T-cell (primary cell): ENCODE measurements at regions not wholly inside any gene's neighbourhood (a gene's known extent, or its start where the extent isn't known, plus 50 kb on each side); places are given as distances from the start of the nearest gene placed in this dataset.

Source experiments
- ATAC-seq, 4 experiments: fragments of 200-7000 bp in 3 of 4; fragments of 150-1000 bp in 1 of 4; cut with Tn5 transposase; replicated peaks in 1 of 4; 1 replicate in 3 of 4; 2 replicates in 1 of 4; pipeline ENCODE4 v1.10.0; 2021; ENCODE audit warnings: moderate library complexity in 3 of 4, mild to moderate bottlenecking in 2 of 4, moderate number of reproducible peaks in 1 of 4
- CTCF ChIA-PET, 2 donors: fragments of 300-600 bp; sonication (Branson Sonifier 250); formaldehyde crosslinking; loops; one replicate each; lab custom pipeline; 2022; ENCODE audit warnings: antibody characterized with exemption in 2 of 2; lab: Charles Lee
- POLR2A ChIA-PET, 2 donors: fragments of 300-600 bp; sonication (Branson Sonifier 250); formaldehyde crosslinking; loops; one replicate each; lab custom pipeline; 2022; ENCODE audit warnings: antibody characterized with exemption in 2 of 2; lab: Charles Lee
- DNase-seq, 35 experiments: peaks; one replicate each; pipeline versions ENCODE4 v3.0.0 to v3.0.0-alpha.2; 2013 to 2023
- H3K27ac ChIP-seq: one replicate; pipeline ENCODE4 v1.5.1; 2013; ENCODE audit warnings: low read length
- H3K27me3 ChIP-seq, 2 experiments: replicated peaks in 1 of 2; 1 replicate in 1 of 2; 2 replicates in 1 of 2; pipeline versions ENCODE4 v1.6.1 to v1.7.0; 2013; ENCODE audit warnings: low read length in 1 of 2, mixed read lengths in 1 of 2; ENCODE audit not compliant: control insufficient read depth in 2 of 2, insufficient read depth in 2 of 2; ENCODE audit errors: extremely low read depth in 1 of 2
- H3K36me3 ChIP-seq, 2 donors: 1 replicate in 1 of 2; 2 replicates in 1 of 2; pipeline versions ENCODE4 v1.6.1 to v1.7.0; 2013; ENCODE audit warnings: low read length in 1 of 2; ENCODE audit not compliant: control insufficient read depth in 2 of 2, insufficient read depth in 1 of 2; ENCODE audit errors: extremely low read depth in 1 of 2
- H3K4me1 ChIP-seq, 2 experiments: 1 replicate in 1 of 2; 2 replicates in 1 of 2; pipeline versions ENCODE4 v1.6.1 to v1.7.0; 2013; ENCODE audit warnings: low read length in 2 of 2, mixed read lengths in 1 of 2; ENCODE audit not compliant: insufficient read depth in 2 of 2, control insufficient read depth in 1 of 2; ENCODE audit errors: extremely low read depth in 1 of 2
- H3K4me3 ChIP-seq, 2 donors: 1 replicate in 1 of 2; 2 replicates in 1 of 2; pipeline versions ENCODE4 v1.5.1 to v1.7.0; 2013; ENCODE audit warnings: mild to moderate bottlenecking in 2 of 2, low read length in 1 of 2, moderate library complexity in 1 of 2; ENCODE audit not compliant: control insufficient read depth in 1 of 2; ENCODE audit errors: extremely low read depth in 1 of 2
- H3K9me3 ChIP-seq: 2 replicates; pipeline ENCODE4 v1.7.0; 2013
- H3K27ac Mint-ChIP-seq, 2 donors: one replicate each; pipeline ENCODE4 v1.8.0; 2020 to 2021; ENCODE audit warnings: mild to moderate bottlenecking in 2 of 2, mixed read lengths in 2 of 2
- H3K27me3 Mint-ChIP-seq, 2 donors: one replicate each; pipeline ENCODE4 v1.8.0; 2021 to 2022; ENCODE audit warnings: mixed read lengths in 2 of 2
- H3K36me3 Mint-ChIP-seq: one replicate; pipeline ENCODE4 v1.8.0; 2021; ENCODE audit warnings: mixed read lengths
- H3K4me1 Mint-ChIP-seq, 3 donors: one replicate each; pipeline ENCODE4 v1.8.0; 2020 to 2022; ENCODE audit warnings: mixed read lengths in 3 of 3, mild to moderate bottlenecking in 1 of 3
- H3K4me3 Mint-ChIP-seq, 3 donors: one replicate each; pipeline ENCODE4 v1.8.0; 2020 to 2022; ENCODE audit warnings: mild to moderate bottlenecking in 3 of 3, mixed read lengths in 3 of 3, moderate library complexity in 3 of 3
- H3K9me3 Mint-ChIP-seq, 3 donors: one replicate each; pipeline ENCODE4 v1.8.0; 2020 to 2022; ENCODE audit warnings: mixed read lengths in 3 of 3
- WGBS: methylation state at CpG from one replicate; pipeline ENCODE4 v1.1.5; 2013; ENCODE audit warnings: missing lambda C conversion rate; ENCODE audit not compliant: insufficient coverage; 5-methylcytosine and 5-hydroxymethylcytosine counted together

DNA sequence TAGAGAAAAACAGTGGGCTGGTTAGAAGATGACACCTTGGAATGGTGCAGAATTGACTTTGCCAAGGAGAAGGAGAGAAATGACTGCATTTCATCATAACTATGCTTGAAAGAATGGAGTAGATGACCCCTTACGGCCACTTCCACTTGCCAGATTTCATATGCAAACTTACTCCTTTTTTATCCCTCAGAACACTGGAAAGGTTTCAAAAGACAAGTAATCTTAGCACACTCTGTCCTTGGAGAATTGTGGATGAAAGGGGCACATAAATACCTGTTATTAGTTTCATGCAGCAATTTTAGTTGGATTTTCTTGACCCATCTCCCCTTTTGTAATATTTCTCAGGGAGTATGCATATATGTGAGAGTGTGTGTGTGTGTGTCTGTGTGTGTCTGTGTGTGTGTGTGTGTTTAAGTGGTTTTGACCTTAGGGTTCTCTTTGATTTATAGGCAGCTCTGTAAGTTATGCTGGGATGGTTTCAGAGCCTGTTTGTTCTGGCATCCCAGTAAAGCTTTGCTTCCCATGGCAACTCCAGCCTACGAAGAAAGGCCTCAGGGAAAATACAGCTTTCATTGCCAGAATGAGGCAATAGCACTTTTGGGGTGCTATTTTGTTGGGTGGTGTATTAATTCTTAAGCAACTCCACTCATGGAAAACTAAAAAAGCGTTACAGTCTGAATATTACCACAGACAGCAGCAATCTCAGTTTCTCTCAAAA is 122.2 kb upstream of the TP63 start:
- Mint-ChIP-seq H3K27ac (no peak overlapping the region), H3K36me3 (no peaks in the 10 kb centered on the region), H3K9me3 (no peaks in the 10 kb centered on the region), H3K4me3 (no peak overlapping the region), H3K4me1 (peaks cover 0 to 5% (median 1%) of the 10 kb centered on the region in 3 donors), H3K27me3 (no peaks in the 10 kb centered on the region)
- Histone ChIP-seq H3K9me3 (no peaks in the 10 kb centered on the region), H3K27ac (no peak overlapping the region), H3K27me3 (peaks cover 0 to 2% of the 10 kb centered on the region in 2 experiments), H3K36me3 (no peaks in the 10 kb centered on the region), H3K4me3 (no peak overlapping the region), H3K4me1 (no peaks in the 10 kb centered on the region)
- ATAC-seq = no peak
- WGBS = no CpG with 5 or more reads among the region's 3 CpGs
- DNase-seq = no peak
- ChIA-PET POLR2A (interaction anchor here in 1 of 2 donors (0.6 kb wide), 1 partner anchor 203 kb away, joined by 3 read pairs; no protein-coding TSS in a partner anchor), CTCF (no interaction called here)

DNA sequence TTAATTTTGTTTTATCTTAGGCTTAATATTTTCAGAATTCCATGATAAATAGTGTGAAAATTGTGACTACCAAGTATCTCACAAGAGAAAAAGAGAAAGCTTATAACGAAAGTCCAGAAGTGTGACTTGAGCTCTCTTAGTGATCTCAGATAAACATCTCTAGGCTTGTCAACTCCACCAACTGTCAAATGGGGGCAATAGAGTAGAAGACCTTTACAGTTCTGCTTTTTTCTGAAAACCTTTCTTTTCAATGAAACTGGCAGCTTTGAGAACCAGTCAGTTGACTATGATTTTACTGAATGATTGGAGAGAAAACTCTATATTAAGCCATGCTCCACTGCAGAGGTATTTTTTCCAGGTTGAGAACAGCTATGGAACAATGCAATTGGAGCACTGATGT is 119.2 kb upstream of the TP63 start:
- H3K36me3 Mint-ChIP-seq = no peaks in the 10 kb centered on the region
- Histone ChIP-seq H3K36me3 (no peaks in the 10 kb centered on the region), H3K4me1 (no peaks in the 10 kb centered on the region), H3K27ac (no peak overlapping the region), H3K9me3 (no peaks in the 10 kb centered on the region), H3K4me3 (no peak overlapping the region), H3K27me3 (peaks cover 0 to 2% of the 10 kb centered on the region in 2 experiments)
- ChIA-PET POLR2A (interaction anchor here in 1 of 2 donors (0.5 kb wide), 1 partner anchor 16 kb away, joined by 4 read pairs; no protein-coding TSS in a partner anchor), CTCF (interaction anchor here in 1 of 2 donors (0.5 kb wide), 1 partner anchor 447 kb away, joined by 3 read pairs; no protein-coding TSS in a partner anchor)
- H3K4me1 Mint-ChIP-seq = peaks cover 0 to 5% (median 1%) of the 10 kb centered on the region in 3 donors
- peaks cover 2 to 5% (median 4%) of the 10 kb centered on the region in 3 donors for H3K9me3 Mint-ChIP-seq
- no peaks in the 10 kb centered on the region for H3K27me3 Mint-ChIP-seq
- H3K4me3 Mint-ChIP-seq = no peak overlapping the region
- no peak overlapping the region for H3K27ac Mint-ChIP-seq
- DNase-seq (no peak), ATAC-seq (no peak)
- WGBS = no CpG with 5 or more reads among the region's 1 CpG

DNA sequence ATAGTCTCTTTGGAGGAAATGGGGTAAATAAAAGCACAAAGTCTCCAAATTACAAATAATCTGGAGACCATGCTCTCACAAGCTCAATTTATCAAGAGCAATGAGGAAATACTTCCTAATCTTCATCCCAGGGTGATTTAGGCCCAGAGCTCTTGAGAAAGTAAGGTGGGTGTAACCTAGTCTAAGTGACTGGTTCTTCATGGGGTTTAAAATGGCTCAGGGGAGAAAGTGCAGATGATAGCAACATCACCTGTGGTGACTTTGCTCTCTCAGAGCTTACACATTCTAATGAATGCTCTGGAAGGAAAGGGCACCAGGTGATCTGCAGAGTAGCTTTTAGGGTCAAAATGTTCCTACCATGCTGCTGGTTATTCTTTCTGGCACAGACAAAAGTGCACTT is 118.4 kb upstream of the TP63 start:
- no peaks in the 10 kb centered on the region for H3K4me1 ChIP-seq
- no peak overlapping the region for H3K4me3 Mint-ChIP-seq
- H3K27me3 ChIP-seq = peaks cover 0 to 2% of the 10 kb centered on the region in 2 experiments
- ATAC-seq (no peak), DNase-seq (no peak)
- H3K36me3 Mint-ChIP-seq = no peaks in the 10 kb centered on the region
- no peaks in the 10 kb centered on the region for H3K27me3 Mint-ChIP-seq
- peaks cover 2 to 5% (median 4%) of the 10 kb centered on the region in 3 donors for H3K9me3 Mint-ChIP-seq
- ChIA-PET CTCF (no interaction called here), POLR2A (no interaction called here)
- no peaks in the 10 kb centered on the region for H3K9me3 ChIP-seq
- H3K27ac ChIP-seq = no peak overlapping the region
- H3K4me3 ChIP-seq = no peak overlapping the region
- peaks cover 0 to 5% (median 1%) of the 10 kb centered on the region in 3 donors for H3K4me1 Mint-ChIP-seq
- H3K27ac Mint-ChIP-seq = no peak overlapping the region
- no peaks in the 10 kb centered on the region for H3K36me3 ChIP-seq

DNA sequence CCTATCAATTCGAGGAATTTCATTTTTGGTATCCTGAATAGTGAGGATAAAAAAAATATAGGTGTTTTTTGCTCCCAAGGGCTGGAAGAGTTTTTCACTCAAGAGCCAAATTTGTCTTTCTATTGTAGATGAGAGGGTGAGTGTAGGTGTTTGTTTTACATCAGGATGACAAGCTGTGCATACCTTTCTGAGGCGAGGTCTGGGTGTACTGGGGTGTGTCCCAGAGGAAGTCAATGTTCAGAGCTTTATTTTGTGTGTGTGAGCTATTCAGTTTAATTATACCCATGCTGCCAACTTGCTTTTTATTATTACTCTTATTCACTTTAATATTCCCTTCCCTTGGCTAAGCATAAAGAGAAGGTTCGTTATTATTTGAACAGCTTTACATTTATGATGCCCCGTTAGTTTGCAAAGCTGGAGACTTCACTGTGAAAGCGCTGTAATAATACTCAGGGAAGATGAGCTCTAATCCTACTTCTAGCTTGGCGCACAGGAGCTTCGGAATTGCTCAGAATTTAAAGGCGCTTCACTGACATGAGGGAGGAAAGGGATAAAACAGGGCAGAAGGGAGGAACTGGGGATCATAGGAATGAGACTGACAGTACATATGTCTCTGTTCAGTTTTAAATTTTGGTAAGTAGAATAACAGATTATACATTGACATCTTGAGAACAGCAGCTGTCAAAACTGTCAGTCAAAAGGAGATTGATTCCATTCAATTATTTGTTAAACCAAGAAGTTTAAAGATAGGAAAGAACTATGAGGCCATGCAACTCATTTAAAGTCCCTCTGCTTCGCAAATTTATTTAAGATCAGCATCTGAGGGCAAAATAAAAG is 117.7 kb upstream of the TP63 start:
- H3K27ac Mint-ChIP-seq = no peak overlapping the region
- CTCF ChIA-PET = no interaction called here
- POLR2A ChIA-PET = no interaction called here
- Histone ChIP-seq H3K9me3 (no peaks in the 10 kb centered on the region), H3K4me3 (no peak overlapping the region), H3K4me1 (no peaks in the 10 kb centered on the region), H3K27me3 (peaks cover 0 to 2% of the 10 kb centered on the region in 2 experiments), H3K36me3 (no peaks in the 10 kb centered on the region), H3K27ac (no peak overlapping the region)
- DNase-seq (no peak), ATAC-seq (no peak)
- 94% methylated on average over 5 of the region's 9 CpGs for WGBS
- H3K36me3 Mint-ChIP-seq = no peaks in the 10 kb centered on the region
- H3K9me3 Mint-ChIP-seq = peaks cover 5 to 10% (median 6%) of the 10 kb centered on the region in 3 donors
- no peaks in the 10 kb centered on the region for H3K27me3 Mint-ChIP-seq
- H3K4me1 Mint-ChIP-seq = peaks cover 0 to 5% (median 1%) of the 10 kb centered on the region in 3 donors
- H3K4me3 Mint-ChIP-seq = no peak overlapping the region

DNA sequence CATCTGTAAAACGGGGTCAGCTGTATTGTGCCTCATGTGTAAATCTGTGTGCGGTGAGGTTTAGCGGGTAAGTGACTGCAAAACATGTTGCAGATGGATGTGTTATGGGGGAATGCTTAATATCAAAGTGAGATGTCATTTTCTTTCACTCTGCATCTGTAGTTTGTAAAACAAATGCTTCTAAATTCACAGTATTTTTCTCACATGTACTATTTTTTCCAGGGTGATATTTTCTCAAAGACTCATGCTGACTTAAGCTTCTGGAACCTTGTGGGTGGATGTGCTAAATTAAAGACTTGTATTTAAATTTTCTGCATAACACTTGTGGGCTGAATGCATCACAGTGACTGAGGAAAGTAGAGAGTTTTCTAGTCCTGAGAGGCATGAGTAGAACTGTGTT is 115.2 kb upstream of the TP63 start:
- no peaks in the 10 kb centered on the region for H3K36me3 ChIP-seq
- no peak for DNase-seq
- peaks cover 9% of the 10 kb centered on the region for H3K36me3 Mint-ChIP-seq
- no peaks in the 10 kb centered on the region for H3K27me3 Mint-ChIP-seq
- H3K27me3 ChIP-seq = no peaks in the 10 kb centered on the region
- no peak overlapping the region for H3K27ac ChIP-seq
- ATAC-seq = no peak
- WGBS = 80% methylated on average over 1 of the region's 3 CpGs
- H3K27ac Mint-ChIP-seq = no peak overlapping the region
- H3K9me3 Mint-ChIP-seq = peaks cover 14 to 21% (median 18%) of the 10 kb centered on the region in 3 donors
- no peak overlapping the region for H3K4me3 Mint-ChIP-seq
- no peak overlapping the region for H3K4me3 ChIP-seq
- ChIA-PET CTCF (no interaction called here), POLR2A (no interaction called here)
- H3K4me1 ChIP-seq = no peaks in the 10 kb centered on the region
- H3K9me3 ChIP-seq = no peaks in the 10 kb centered on the region
- peaks cover 0 to 5% (median 1%) of the 10 kb centered on the region in 3 donors for H3K4me1 Mint-ChIP-seq

DNA sequence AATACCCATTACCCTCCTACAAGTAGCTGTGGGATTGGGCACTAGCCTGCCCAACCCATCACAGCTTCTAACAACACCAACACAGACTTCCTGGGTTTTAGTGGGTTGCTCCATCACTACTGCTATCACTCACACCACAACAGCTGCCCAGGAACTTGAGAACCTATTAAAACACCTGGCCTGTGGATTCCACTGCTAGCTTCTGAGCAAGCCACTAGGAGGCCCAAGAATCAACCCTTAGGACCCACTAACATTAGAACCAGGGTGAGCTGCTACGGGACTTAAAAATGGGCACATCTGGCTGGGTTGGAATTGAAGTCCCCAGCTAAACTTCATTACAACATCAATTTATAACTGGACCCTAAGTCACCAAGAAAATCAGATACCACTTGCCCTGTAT is 113.2 kb upstream of the TP63 start:
- H3K9me3 ChIP-seq = no peaks in the 10 kb centered on the region
- no peak overlapping the region for H3K4me3 Mint-ChIP-seq
- H3K9me3 Mint-ChIP-seq = peaks cover 18 to 21% (median 18%) of the 10 kb centered on the region in 3 donors
- H3K27me3 Mint-ChIP-seq = no peaks in the 10 kb centered on the region
- no peak overlapping the region for H3K4me3 ChIP-seq
- ChIA-PET CTCF (interaction anchor here in 1 of 2 donors (0.9 kb wide), 1 partner anchor 165 kb away, joined by 3 read pairs; no protein-coding TSS in a partner anchor), POLR2A (no interaction called here)
- ATAC-seq (no peak), DNase-seq (no peak)
- no peaks in the 10 kb centered on the region for H3K4me1 ChIP-seq
- H3K4me1 Mint-ChIP-seq = no peaks in the 10 kb centered on the region
- no peaks in the 10 kb centered on the region for H3K27me3 ChIP-seq
- no peak overlapping the region for H3K27ac Mint-ChIP-seq
- H3K36me3 Mint-ChIP-seq = peaks cover 11% of the 10 kb centered on the region
- H3K36me3 ChIP-seq = no peaks in the 10 kb centered on the region
- WGBS = no CpG with 5 or more reads among the region's 1 CpG
- no peak overlapping the region for H3K27ac ChIP-seq
